ENCODE measurements at regions not wholly inside any gene's neighbourhood (a gene's known extent, or its start where the extent isn't known, plus 50 kb on each side); places are given as distances from the start of the nearest gene placed in this dataset.

DNA sequence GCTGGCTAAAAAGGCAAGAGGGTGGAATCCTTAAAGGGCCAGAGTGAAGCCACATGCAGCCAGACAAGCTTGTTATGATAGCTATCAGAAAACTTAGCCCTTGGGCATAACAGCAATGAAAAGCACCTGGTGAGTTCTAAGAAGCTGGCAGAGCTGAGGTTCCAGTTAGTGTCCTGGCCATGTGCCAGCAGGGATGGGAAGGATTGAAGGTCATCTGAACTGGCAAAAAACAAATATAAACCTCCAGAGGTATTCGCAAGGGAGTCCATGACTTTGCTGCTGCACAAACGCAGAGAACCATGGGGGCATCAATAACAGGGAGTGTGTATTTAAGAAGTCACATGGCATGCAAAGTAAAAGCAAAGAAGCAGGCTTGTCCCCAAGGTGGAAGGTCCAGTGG is 208.9 kb downstream of the FAM47A start:
- no peak overlapping the region for H2BK12ac ChIP-seq (ENCODE audit: low read length)
- DNase-seq (ENCODE audit: low spot score) = no peak
- H3K14ac ChIP-seq (ENCODE audit: low read length) = no peak overlapping the region
- no peak overlapping the region for H2BK120ac ChIP-seq (ENCODE audit: low read depth, low read length)
- H3K4me1 ChIP-seq (ENCODE audit: control insufficient read depth in 2 of 2, insufficient read depth in 1 of 2, low read depth in 1 of 2, low read length in 2 of 2) = no peaks in the 10 kb centered on the region
- no peak overlapping the region for H3K18ac ChIP-seq (ENCODE audit: low read length)
- H3K36me3 ChIP-seq (replicated peaks in 1 of 2; ENCODE audit: control insufficient read depth in 2 of 2, insufficient read depth in 2 of 2, low read length in 2 of 2) = no peaks in the 10 kb centered on the region
- H3K9me3 ChIP-seq (replicated peaks in 1 of 2; ENCODE audit: control insufficient read depth in 2 of 2, insufficient read depth in 1 of 2, low read depth in 1 of 2, low read length in 2 of 2) = no peaks in the 10 kb centered on the region
- no peak overlapping the region for H2BK5ac ChIP-seq (ENCODE audit: low read length)
- no peak overlapping the region for H3K4me3 ChIP-seq (ENCODE audit: low read length in 2 of 2)
- H3K27ac ChIP-seq (replicated peaks; ENCODE audit: low read length) = no peak overlapping the region
- H3K27me3 ChIP-seq (ENCODE audit: control insufficient read depth in 3 of 3, insufficient read depth in 3 of 3, low read depth in 1 of 3, low read length in 3 of 3) = no peaks in the 10 kb centered on the region
- H4K91ac ChIP-seq (ENCODE audit: low read depth, low read length, poor library complexity) = no peak overlapping the region
- H2AFZ ChIP-seq (ENCODE audit: low read length) = no peak overlapping the region
- H3K79me1 ChIP-seq (ENCODE audit: low read depth, low read length) = no peaks in the 10 kb centered on the region
- no peak overlapping the region for H2BK15ac ChIP-seq (ENCODE audit: low read length)
- H2AK5ac ChIP-seq (ENCODE audit: low read depth, low read length) = no peak overlapping the region
- no peak overlapping the region for H3K23ac ChIP-seq (ENCODE audit: low read depth, low read length, poor library complexity)
- no peak overlapping the region for H3K4ac ChIP-seq (ENCODE audit: low read length)
- H3K4me2 ChIP-seq (ENCODE audit: insufficient read depth, low read length, poor library complexity, severe bottlenecking) = no peak overlapping the region
- H4K8ac ChIP-seq (ENCODE audit: low read depth, low read length) = no peak overlapping the region
- no peak overlapping the region for H3K9ac ChIP-seq (ENCODE audit: low read depth, low read length, poor library complexity)
- WGBS, 2 donors (ENCODE audit: extremely low coverage in 2 of 2, insufficient read length in 2 of 2, insufficient replicate concordance in 1 of 2) = no CpG with 5 or more reads among the region's 2 CpGs

DNA sequence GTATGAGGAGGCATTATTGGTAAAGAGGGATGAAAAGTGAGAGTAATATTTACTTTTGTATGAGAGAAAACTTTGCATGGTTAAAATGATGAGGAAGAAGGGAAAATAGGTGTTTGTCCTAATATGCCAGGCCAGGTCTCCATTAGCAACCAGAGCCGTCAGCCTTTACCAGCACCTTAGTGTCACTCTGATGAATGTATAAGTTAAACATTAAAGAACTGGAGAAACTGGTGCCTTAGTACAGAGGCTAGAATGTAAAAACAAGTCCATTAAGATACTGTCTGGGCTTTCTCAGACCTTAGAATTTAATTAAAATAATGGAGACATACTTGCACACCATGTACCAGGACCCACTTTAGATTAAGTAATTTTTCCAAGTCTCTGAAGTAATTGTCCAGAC is 222.3 kb downstream of the FAM47A start:
- H2BK12ac ChIP-seq (ENCODE audit: low read length) = no peak overlapping the region
- no peak for DNase-seq (ENCODE audit: low spot score)
- H3K4me1 ChIP-seq (ENCODE audit: control insufficient read depth in 2 of 2, insufficient read depth in 1 of 2, low read depth in 1 of 2, low read length in 2 of 2) = no peaks in the 10 kb centered on the region
- no peaks in the 10 kb centered on the region for H3K79me1 ChIP-seq (ENCODE audit: low read depth, low read length)
- H2BK5ac ChIP-seq (ENCODE audit: low read length) = no peak overlapping the region
- H3K36me3 ChIP-seq (replicated peaks in 1 of 2; ENCODE audit: control insufficient read depth in 2 of 2, insufficient read depth in 2 of 2, low read length in 2 of 2) = no peaks in the 10 kb centered on the region
- no peak overlapping the region for H3K14ac ChIP-seq (ENCODE audit: low read length)
- H3K9me3 ChIP-seq (replicated peaks in 1 of 2; ENCODE audit: control insufficient read depth in 2 of 2, insufficient read depth in 1 of 2, low read depth in 1 of 2, low read length in 2 of 2) = no peaks in the 10 kb centered on the region
- no peaks in the 10 kb centered on the region for H3K27me3 ChIP-seq (ENCODE audit: control insufficient read depth in 3 of 3, insufficient read depth in 3 of 3, low read depth in 1 of 3, low read length in 3 of 3)
- WGBS, 2 donors (ENCODE audit: extremely low coverage in 2 of 2, insufficient read length in 2 of 2, insufficient replicate concordance in 1 of 2) = no CpG with 5 or more reads among the region's 1 CpG
- H3K27ac ChIP-seq (replicated peaks; ENCODE audit: low read length) = no peak overlapping the region
- H3K9ac ChIP-seq (ENCODE audit: low read depth, low read length, poor library complexity) = no peak overlapping the region
- H2BK15ac ChIP-seq (ENCODE audit: low read length) = no peak overlapping the region
- no peak overlapping the region for H2BK120ac ChIP-seq (ENCODE audit: low read depth, low read length)
- H2AFZ ChIP-seq (ENCODE audit: low read length) = no peak overlapping the region
- H4K8ac ChIP-seq (ENCODE audit: low read depth, low read length) = no peak overlapping the region
- H2AK5ac ChIP-seq (ENCODE audit: low read depth, low read length) = no peak overlapping the region
- no peak overlapping the region for H3K23ac ChIP-seq (ENCODE audit: low read depth, low read length, poor library complexity)
- H4K91ac ChIP-seq (ENCODE audit: low read depth, low read length, poor library complexity) = no peak overlapping the region
- no peak overlapping the region for H3K4me2 ChIP-seq (ENCODE audit: insufficient read depth, low read length, poor library complexity, severe bottlenecking)
- no peak overlapping the region for H3K4ac ChIP-seq (ENCODE audit: low read length)
- no peak overlapping the region for H3K18ac ChIP-seq (ENCODE audit: low read length)
- no peak overlapping the region for H3K4me3 ChIP-seq (ENCODE audit: low read length in 2 of 2)

GRCh38 chrX:33908898-33909297 is 223.2 kb downstream of the FAM47A start:
- DNase-seq (ENCODE audit: low spot score) = no peak
- Histone ChIP-seq H4K91ac (ENCODE audit: low read depth, low read length, poor library complexity) (no peak overlapping the region), H3K4me3 (ENCODE audit: low read length in 2 of 2) (no peak overlapping the region), H2AFZ (ENCODE audit: low read length) (no peak overlapping the region), H3K4ac (ENCODE audit: low read length) (no peak overlapping the region), H3K79me1 (ENCODE audit: low read depth, low read length) (no peaks in the 10 kb centered on the region), H3K9me3 (replicated peaks in 1 of 2; ENCODE audit: control insufficient read depth in 2 of 2, insufficient read depth in 1 of 2, low read depth in 1 of 2, low read length in 2 of 2) (no peaks in the 10 kb centered on the region), H3K27me3 (ENCODE audit: control insufficient read depth in 3 of 3, insufficient read depth in 3 of 3, low read depth in 1 of 3, low read length in 3 of 3) (no peaks in the 10 kb centered on the region), H3K4me2 (ENCODE audit: insufficient read depth, low read length, poor library complexity, severe bottlenecking) (no peak overlapping the region), H3K27ac (replicated peaks; ENCODE audit: low read length) (no peak overlapping the region), H3K9ac (ENCODE audit: low read depth, low read length, poor library complexity) (no peak overlapping the region), H3K23ac (ENCODE audit: low read depth, low read length, poor library complexity) (no peak overlapping the region), H2BK12ac (ENCODE audit: low read length) (no peak overlapping the region), H4K8ac (ENCODE audit: low read depth, low read length) (no peak overlapping the region), H3K36me3 (replicated peaks in 1 of 2; ENCODE audit: control insufficient read depth in 2 of 2, insufficient read depth in 2 of 2, low read length in 2 of 2) (no peaks in the 10 kb centered on the region), H2BK5ac (ENCODE audit: low read length) (no peak overlapping the region), H2AK5ac (ENCODE audit: low read depth, low read length) (no peak overlapping the region), H2BK15ac (ENCODE audit: low read length) (no peak overlapping the region), H3K4me1 (ENCODE audit: control insufficient read depth in 2 of 2, insufficient read depth in 1 of 2, low read depth in 1 of 2, low read length in 2 of 2) (no peaks in the 10 kb centered on the region), H3K14ac (ENCODE audit: low read length) (no peak overlapping the region), H3K18ac (ENCODE audit: low read length) (no peak overlapping the region), H2BK120ac (ENCODE audit: low read depth, low read length) (no peak overlapping the region)
- no CpG with 5 or more reads among the region's 5 CpGs for WGBS, 2 donors (ENCODE audit: extremely low coverage in 2 of 2, insufficient read length in 2 of 2, insufficient replicate concordance in 1 of 2)

DNA sequence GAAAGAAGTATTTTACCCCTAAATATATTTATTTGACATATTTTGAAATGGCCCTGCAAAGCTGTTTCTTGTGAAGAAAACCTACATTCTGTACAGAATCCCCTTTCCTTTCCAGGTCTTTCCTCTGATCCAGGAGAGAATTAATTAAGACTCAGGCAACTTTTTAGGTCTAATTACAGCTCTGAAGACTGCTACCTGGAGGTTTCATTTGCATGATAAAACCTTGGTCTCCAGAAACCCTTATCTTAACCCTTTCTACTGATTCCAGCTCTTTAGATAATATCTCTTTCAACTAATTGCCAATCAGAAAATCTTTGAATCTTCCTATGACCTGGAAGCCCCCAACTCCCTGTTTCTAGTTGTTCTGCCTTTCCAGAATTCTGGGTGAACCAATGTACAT is 224.0 kb downstream of the FAM47A start:
- Histone ChIP-seq H3K23ac (ENCODE audit: low read depth, low read length, poor library complexity) (no peak overlapping the region), H3K9ac (ENCODE audit: low read depth, low read length, poor library complexity) (no peak overlapping the region), H3K79me1 (ENCODE audit: low read depth, low read length) (no peaks in the 10 kb centered on the region), H4K91ac (ENCODE audit: low read depth, low read length, poor library complexity) (no peak overlapping the region), H3K27me3 (ENCODE audit: control insufficient read depth in 3 of 3, insufficient read depth in 3 of 3, low read depth in 1 of 3, low read length in 3 of 3) (no peaks in the 10 kb centered on the region), H3K4ac (ENCODE audit: low read length) (no peak overlapping the region), H3K4me1 (ENCODE audit: control insufficient read depth in 2 of 2, insufficient read depth in 1 of 2, low read depth in 1 of 2, low read length in 2 of 2) (no peaks in the 10 kb centered on the region), H3K36me3 (replicated peaks in 1 of 2; ENCODE audit: control insufficient read depth in 2 of 2, insufficient read depth in 2 of 2, low read length in 2 of 2) (no peaks in the 10 kb centered on the region), H3K9me3 (replicated peaks in 1 of 2; ENCODE audit: control insufficient read depth in 2 of 2, insufficient read depth in 1 of 2, low read depth in 1 of 2, low read length in 2 of 2) (no peaks in the 10 kb centered on the region), H2BK12ac (ENCODE audit: low read length) (no peak overlapping the region), H4K8ac (ENCODE audit: low read depth, low read length) (no peak overlapping the region), H2BK120ac (ENCODE audit: low read depth, low read length) (no peak overlapping the region), H3K27ac (replicated peaks; ENCODE audit: low read length) (no peak overlapping the region), H2BK15ac (ENCODE audit: low read length) (no peak overlapping the region), H2AK5ac (ENCODE audit: low read depth, low read length) (no peak overlapping the region), H2BK5ac (ENCODE audit: low read length) (no peak overlapping the region), H3K4me3 (ENCODE audit: low read length in 2 of 2) (no peak overlapping the region), H3K18ac (ENCODE audit: low read length) (no peak overlapping the region), H2AFZ (ENCODE audit: low read length) (no peak overlapping the region), H3K4me2 (ENCODE audit: insufficient read depth, low read length, poor library complexity, severe bottlenecking) (no peak overlapping the region), H3K14ac (ENCODE audit: low read length) (no peak overlapping the region)
- no peak for DNase-seq (ENCODE audit: low spot score)
